GM13977 (cell line): ENCODE measurements at regions not wholly inside any gene's neighbourhood (a gene's known extent, or its start where the extent isn't known, plus 50 kb on each side); places are given as distances from the start of the nearest gene placed in this dataset.

ENCODE experiments used
- DNase-seq: peaks from one replicate; pipeline ENCODE4 v3.0.0; 2012; ENCODE audit warnings: low spot score
- CTCF ChIP-seq: IDR thresholded peaks from 2 replicates; pipeline ENCODE4 v1.5.1; 2012; ENCODE audit warnings: mild to moderate bottlenecking, control low read depth; ENCODE audit not compliant: insufficient read depth; ENCODE audit errors: extremely low read depth, missing control alignments
- in situ Hi-C: fragments of 300-500 bp; cut with MboI; formaldehyde crosslinking; loops from one replicate; pipeline ENCODE4 v1.12.0; 2022; ENCODE audit warnings: low sequenced_read_pairs, low pct_unique_long_range_greater_than_20kb, mixed read lengths, inconsistent platforms; ENCODE audit not compliant: unreplicated experiment

DNA sequence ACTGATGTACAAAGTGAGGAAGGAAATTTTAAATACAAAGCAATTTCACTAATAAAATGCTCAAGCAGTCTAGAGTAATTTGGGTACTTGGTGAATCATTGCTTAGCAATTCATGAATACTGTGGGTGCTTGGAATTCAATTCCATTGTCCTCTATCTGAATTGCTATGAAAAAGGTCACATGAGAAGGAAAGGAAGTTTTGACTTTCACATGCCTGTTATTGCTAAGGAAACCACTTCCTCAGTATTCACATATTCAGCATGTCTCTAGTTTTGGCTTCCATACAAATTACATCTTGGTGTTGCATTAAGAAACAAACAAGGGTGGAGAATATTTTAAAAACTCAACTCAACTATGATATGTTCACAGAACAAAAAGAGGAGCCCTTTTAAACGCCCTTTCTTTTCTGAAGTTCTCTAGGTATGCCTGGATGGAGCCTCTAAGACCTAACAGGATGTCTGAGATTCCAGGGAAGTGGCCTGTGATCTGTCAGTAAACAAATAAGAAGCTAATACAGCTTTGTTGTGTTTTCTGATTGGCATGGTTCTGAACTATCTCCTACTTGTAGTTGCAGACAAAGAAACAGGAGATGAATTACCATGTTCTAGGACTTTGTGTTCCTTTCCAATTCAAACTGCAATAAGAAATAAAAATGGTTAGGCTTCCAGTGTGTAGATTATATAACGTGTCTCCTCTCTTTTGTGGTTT lies 190.4 kb downstream of the OGFRL1 start:
- no peak for DNase-seq
- in situ Hi-C loops: no loop called here
- no peak for TF ChIP-seq CTCF

DNA sequence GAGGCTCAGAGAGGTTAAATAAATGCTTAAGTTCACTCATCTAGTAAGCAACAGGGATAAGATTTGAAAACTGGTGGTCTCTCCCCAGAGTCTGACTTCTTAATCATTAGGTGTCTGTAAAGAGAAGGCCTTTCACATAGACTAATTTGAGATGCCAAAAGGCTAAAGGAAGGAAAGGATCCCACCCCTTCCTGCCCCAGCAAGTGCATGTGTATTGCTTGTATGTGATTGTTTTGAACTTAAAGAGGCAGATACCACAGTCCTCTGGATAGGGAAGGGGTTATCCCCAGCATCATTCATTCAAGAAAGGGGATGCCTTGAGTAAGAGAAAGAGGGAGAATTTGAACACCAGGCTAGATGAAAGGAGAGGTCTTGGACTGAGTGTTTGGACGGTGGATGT lies 192.0 kb downstream of the OGFRL1 start:
- in situ Hi-C loops: no loop called here
- no peak for TF ChIP-seq CTCF

GRCh38 chr6:71481011-71481410 lies 192.4 kb downstream of the OGFRL1 start:
- in situ Hi-C loops: no loop called here
- DNase-seq: no peak
- no peak for TF ChIP-seq CTCF

More for the DNA sequence above, 192.0 kb downstream of the OGFRL1 start:
- no peak for DNase-seq

GRCh38 chr6:71481801-71482200 lies 193.2 kb downstream of the OGFRL1 start:
- in situ Hi-C loops: no loop called here
- no peak for TF ChIP-seq CTCF
- DNase-seq: no peak

DNA sequence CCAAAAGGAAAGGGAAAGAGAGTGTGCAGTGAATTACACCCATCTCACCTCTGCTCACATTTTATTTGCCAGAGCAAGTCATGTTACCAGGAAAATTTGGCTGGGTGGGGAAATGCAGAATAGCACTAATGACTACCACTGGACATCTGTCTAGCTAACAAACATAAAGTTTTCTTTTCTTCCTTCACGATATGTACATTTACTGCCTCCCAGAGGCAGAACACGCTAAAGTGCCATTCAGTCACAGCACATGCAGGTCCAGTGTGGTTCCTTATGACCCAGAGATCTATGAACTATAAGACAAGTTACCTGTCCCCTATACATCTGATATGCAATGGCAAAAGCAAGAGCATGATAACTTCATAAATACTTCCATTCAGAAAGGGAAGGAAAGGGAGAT lies 194.1 kb downstream of the OGFRL1 start:
- peak; percentile 8 for TF ChIP-seq CTCF
- no peak for DNase-seq
- in situ Hi-C loops: no loop called here

DNA sequence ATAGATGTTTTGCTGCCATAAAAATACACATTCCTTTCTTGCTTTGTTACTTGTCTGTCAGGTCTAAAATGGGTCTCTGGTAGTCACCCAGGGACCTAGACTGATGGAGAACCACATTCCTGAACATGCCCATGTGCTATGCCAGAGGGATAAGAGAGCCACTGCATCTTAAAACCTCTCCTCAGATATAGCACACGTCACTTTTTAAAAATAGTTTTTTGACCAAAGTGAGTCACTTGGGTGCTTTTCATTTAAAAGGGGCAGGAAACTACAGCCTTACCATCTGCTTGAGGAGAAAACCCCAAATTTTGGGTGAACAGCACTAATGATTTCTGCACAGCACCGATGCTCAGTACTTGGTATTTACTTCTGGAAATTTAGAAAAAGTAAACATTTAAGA lies 197.8 kb downstream of the OGFRL1 start:
- no peak for TF ChIP-seq CTCF
- in situ Hi-C loops: no loop called here
- DNase-seq: no peak
